ENCODE measurements at regions not wholly inside any gene's neighbourhood (a gene's known extent, or its start where the extent isn't known, plus 50 kb on each side); places are given as distances from the start of the nearest gene placed in this dataset.

DNA sequence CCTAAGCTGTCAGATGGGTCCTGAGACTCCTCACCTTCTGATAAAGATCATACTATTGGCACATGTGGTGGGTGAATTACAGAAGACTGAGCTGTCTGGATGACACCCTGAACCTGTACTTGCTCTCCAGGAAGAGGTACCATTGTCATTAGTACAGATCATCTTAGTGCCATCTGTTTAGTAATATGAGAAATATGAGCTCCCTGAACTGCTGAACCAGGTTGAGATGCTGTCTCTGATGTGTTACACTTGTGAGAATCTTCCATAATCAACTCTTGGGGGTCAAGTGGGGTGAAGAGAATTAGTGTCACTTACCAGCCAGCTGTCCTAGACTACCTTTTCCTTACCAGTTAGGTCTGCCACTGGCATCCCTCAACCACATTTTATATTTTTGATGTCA is 531.0 kb downstream of the EPHA7 start:
- Mint-ChIP-seq H3K27me3 (ENCODE audit: insufficient read depth, unreplicated experiment) (no peaks in the 10 kb centered on the region), H3K36me3 (ENCODE audit: insufficient read depth, unreplicated experiment) (no peaks in the 10 kb centered on the region), H3K4me1 (ENCODE audit: low read depth, unreplicated experiment) (no peaks in the 10 kb centered on the region), H3K27ac (ENCODE audit: unreplicated experiment) (no peak overlapping the region), H3K4me3 (ENCODE audit: unreplicated experiment) (no peak overlapping the region), H3K9me3 (ENCODE audit: unreplicated experiment) (peaks cover 1% of the 10 kb centered on the region)
- POLR2A ChIA-PET: no interaction called here
- CTCF ChIA-PET: no interaction called here
- Histone ChIP-seq H3K36me3 (ENCODE audit: control insufficient read depth, insufficient read depth, low read length) (no peaks in the 10 kb centered on the region), H3K4me1 (no peaks in the 10 kb centered on the region), H3K27me3 (replicated peaks; ENCODE audit: control insufficient read depth, insufficient read depth, low read length) (no peaks in the 10 kb centered on the region), H3K4me3 (ENCODE audit: low read depth, low read length) (no peak overlapping the region), H3K9me3 (no peaks in the 10 kb centered on the region)
- no peak for DNase-seq
- BruUV-seq (replicated peaks): no TSS peak
- TF ChIP-seq, protein P1, sequence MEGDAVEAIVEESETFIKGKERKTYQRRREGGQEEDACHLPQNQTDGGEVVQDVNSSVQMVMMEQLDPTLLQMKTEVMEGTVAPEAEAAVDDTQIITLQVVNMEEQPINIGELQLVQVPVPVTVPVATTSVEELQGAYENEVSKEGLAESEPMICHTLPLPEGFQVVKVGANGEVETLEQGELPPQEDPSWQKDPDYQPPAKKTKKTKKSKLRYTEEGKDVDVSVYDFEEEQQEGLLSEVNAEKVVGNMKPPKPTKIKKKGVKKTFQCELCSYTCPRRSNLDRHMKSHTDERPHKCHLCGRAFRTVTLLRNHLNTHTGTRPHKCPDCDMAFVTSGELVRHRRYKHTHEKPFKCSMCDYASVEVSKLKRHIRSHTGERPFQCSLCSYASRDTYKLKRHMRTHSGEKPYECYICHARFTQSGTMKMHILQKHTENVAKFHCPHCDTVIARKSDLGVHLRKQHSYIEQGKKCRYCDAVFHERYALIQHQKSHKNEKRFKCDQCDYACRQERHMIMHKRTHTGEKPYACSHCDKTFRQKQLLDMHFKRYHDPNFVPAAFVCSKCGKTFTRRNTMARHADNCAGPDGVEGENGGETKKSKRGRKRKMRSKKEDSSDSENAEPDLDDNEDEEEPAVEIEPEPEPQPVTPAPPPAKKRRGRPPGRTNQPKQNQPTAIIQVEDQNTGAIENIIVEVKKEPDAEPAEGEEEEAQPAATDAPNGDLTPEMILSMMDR (IDR thresholded peaks at IDR 0.05; ENCODE audit: insufficient read depth in 1 of 2, low read depth in 1 of 2, low read length in 1 of 2, severe bottlenecking in 1 of 2, unreplicated experiment in 1 of 2): no peak
- intact Hi-C loops (cut with micrococcal nuclease; ENCODE audit: unreplicated experiment): no loop called here

DNA sequence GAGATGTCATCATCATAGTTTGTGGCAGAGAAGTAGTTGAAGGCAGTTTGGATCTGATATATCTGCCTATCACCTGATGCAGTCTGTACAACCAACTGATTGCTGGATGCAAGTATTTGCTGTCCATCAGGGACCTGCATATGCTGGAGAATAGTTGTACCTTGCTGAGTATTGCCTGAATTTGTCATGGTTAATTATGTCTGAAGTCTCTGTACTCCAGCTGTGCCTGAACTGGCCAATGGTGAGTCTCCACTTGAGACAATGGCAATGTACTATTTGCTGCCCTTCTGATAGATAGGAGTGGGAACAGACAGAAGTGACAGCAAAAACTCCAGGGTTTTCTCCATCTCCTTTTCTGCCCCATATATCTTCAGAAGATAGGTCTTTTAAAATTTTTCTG is 531.5 kb downstream of the EPHA7 start:
- Mint-ChIP-seq H3K27ac (ENCODE audit: unreplicated experiment) (no peak overlapping the region), H3K27me3 (ENCODE audit: insufficient read depth, unreplicated experiment) (no peaks in the 10 kb centered on the region), H3K36me3 (ENCODE audit: insufficient read depth, unreplicated experiment) (no peaks in the 10 kb centered on the region), H3K4me3 (ENCODE audit: unreplicated experiment) (no peak overlapping the region), H3K9me3 (ENCODE audit: unreplicated experiment) (peaks cover 6% of the 10 kb centered on the region), H3K4me1 (ENCODE audit: low read depth, unreplicated experiment) (no peaks in the 10 kb centered on the region)
- intact Hi-C loops (cut with micrococcal nuclease; ENCODE audit: unreplicated experiment): no loop called here
- POLR2A ChIA-PET: no interaction called here
- Histone ChIP-seq H3K4me3 (ENCODE audit: low read depth, low read length) (no peak overlapping the region), H3K9me3 (no peaks in the 10 kb centered on the region), H3K27me3 (replicated peaks; ENCODE audit: control insufficient read depth, insufficient read depth, low read length) (no peaks in the 10 kb centered on the region), H3K36me3 (ENCODE audit: control insufficient read depth, insufficient read depth, low read length) (no peaks in the 10 kb centered on the region), H3K4me1 (no peaks in the 10 kb centered on the region)
- CTCF ChIA-PET: interaction anchor here (0.6 kb wide), 1 partner anchor 166 kb away, joined by 3 read pairs; no protein-coding TSS in a partner anchor
- TF ChIP-seq, protein P1 (IDR thresholded peaks at IDR 0.05; ENCODE audit: insufficient read depth in 1 of 2, low read depth in 1 of 2, low read length in 1 of 2, severe bottlenecking in 1 of 2, unreplicated experiment in 1 of 2): no peak
- DNase-seq: no peak
- BruUV-seq (replicated peaks): no TSS peak

DNA sequence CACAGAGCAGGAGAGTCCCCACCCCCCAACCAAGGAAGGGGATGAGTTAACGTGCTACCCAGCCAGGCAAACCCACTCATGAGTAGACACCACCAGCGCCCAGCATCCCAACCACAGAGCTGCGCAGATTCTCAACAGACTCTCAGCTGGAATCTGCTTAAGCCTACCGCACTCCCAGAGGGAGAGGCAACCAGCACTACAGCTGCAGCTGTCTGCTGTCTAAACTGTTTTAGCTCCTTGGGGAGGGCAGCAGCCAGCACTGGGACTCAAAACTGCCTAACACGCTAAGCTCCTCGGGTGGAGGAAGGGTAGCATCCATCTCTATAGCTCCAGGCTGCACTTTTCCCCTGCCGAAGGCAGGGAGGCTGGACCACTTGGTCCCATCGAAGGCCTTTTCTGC is 539.8 kb downstream of the EPHA7 start:
- Histone ChIP-seq H3K4me3 (ENCODE audit: low read depth, low read length) (no peak overlapping the region), H3K9me3 (no peaks in the 10 kb centered on the region), H3K27me3 (replicated peaks; ENCODE audit: control insufficient read depth, insufficient read depth, low read length) (no peaks in the 10 kb centered on the region), H3K4me1 (no peaks in the 10 kb centered on the region), H3K36me3 (ENCODE audit: control insufficient read depth, insufficient read depth, low read length) (no peaks in the 10 kb centered on the region)
- H3K27ac Mint-ChIP-seq (ENCODE audit: unreplicated experiment): no peak overlapping the region
- peaks cover 47% of the 10 kb centered on the region for H3K9me3 Mint-ChIP-seq (ENCODE audit: unreplicated experiment)
- CTCF ChIA-PET: no interaction called here
- H3K27me3 Mint-ChIP-seq (ENCODE audit: insufficient read depth, unreplicated experiment): no peaks in the 10 kb centered on the region
- TF ChIP-seq, protein P1 (IDR thresholded peaks at IDR 0.05; ENCODE audit: insufficient read depth in 1 of 2, low read depth in 1 of 2, low read length in 1 of 2, severe bottlenecking in 1 of 2, unreplicated experiment in 1 of 2): no peak
- intact Hi-C loops (cut with micrococcal nuclease; ENCODE audit: unreplicated experiment): no loop called here
- H3K4me1 Mint-ChIP-seq (ENCODE audit: low read depth, unreplicated experiment): no peaks in the 10 kb centered on the region
- no peak overlapping the region for H3K4me3 Mint-ChIP-seq (ENCODE audit: unreplicated experiment)
- DNase-seq: no peak
- peaks cover 5% of the 10 kb centered on the region for H3K36me3 Mint-ChIP-seq (ENCODE audit: insufficient read depth, unreplicated experiment)
- BruUV-seq (replicated peaks): no TSS peak
- POLR2A ChIA-PET: no interaction called here

Data from Caco-2 (cell line).